ENCODE measurements at regions not wholly inside any gene's neighbourhood (a gene's known extent, or its start where the extent isn't known, plus 50 kb on each side); places are given as distances from the start of the nearest gene placed in this dataset.

DNA sequence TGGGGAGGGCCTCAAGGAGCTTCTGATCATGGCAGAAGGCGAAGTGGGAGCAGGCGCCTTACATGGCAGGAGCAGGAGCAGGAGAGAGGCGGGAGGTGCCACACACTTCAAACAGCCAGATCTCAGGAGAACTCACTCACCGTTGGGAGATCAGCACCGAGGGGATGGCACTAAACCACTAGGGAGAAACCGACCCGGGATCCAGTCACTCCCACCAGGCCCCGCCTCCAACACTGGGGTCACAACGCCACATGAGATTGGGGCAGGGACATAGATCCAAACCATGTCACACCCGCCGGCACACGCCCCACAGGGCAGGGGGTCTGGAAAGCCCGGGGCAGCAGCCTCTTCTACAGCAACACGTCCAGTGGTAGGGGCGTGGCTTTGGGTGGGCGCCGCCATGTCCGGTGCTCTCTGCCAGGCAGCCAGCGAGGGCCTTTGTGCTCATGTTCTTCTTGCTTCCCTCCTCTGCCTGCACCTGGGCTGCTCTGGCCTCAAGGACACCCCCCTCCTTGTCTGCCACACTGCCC, 233.8 kb upstream of the SHH start:
- POLR2A ChIA-PET (ENCODE audit: unreplicated experiment): no interaction called here
- Histone ChIP-seq H4K8ac (ENCODE audit: low read depth in 2 of 2, low read length in 2 of 2) (no peak overlapping the region), H3K4me1 (ENCODE audit: control insufficient read depth, insufficient read depth, low read length) (no peaks in the 10 kb centered on the region), H2AK5ac (ENCODE audit: low read depth, low read length) (no peak overlapping the region), H2BK20ac (ENCODE audit: low read depth, low read length) (no peak overlapping the region), H2BK5ac (ENCODE audit: low read depth, low read length, poor library complexity, severe bottlenecking) (no peak overlapping the region), H2BK120ac (ENCODE audit: low read depth, low read length) (no peak overlapping the region), H3K36me3 (ENCODE audit: control insufficient read depth, insufficient read depth, low read length) (no peaks in the 10 kb centered on the region), H4K91ac (ENCODE audit: insufficient read depth, low read depth, low read length) (no peak overlapping the region), H3K27ac (ENCODE audit: insufficient read depth, low read length) (no peak overlapping the region), H3K18ac (ENCODE audit: low read depth, low read length) (no peak overlapping the region), H3K4me2 (ENCODE audit: low read depth, low read length) (no peak overlapping the region), H3K9me1 (ENCODE audit: insufficient read depth, low read length) (no peaks in the 10 kb centered on the region), H2BK15ac (ENCODE audit: low read depth, low read length) (no peak overlapping the region), H3K9ac (ENCODE audit: low read depth, low read length) (no peak overlapping the region), H3K9me3 (ENCODE audit: control insufficient read depth, insufficient read depth, low read length) (peaks cover 38% of the 10 kb centered on the region), H3K23ac (ENCODE audit: low read depth, low read length) (no peak overlapping the region), H3K56ac (ENCODE audit: extremely low read depth, insufficient read depth, low read length) (no peak overlapping the region), H3K79me1 (ENCODE audit: low read depth in 1 of 2, low read length in 2 of 2) (no peaks in the 10 kb centered on the region), H3K14ac (replicated peaks; ENCODE audit: low read depth, low read length) (no peak overlapping the region), H2AK9ac (replicated peaks; ENCODE audit: low read depth, low read length, poor library complexity) (no peak overlapping the region), H2AFZ (replicated peaks; ENCODE audit: low read length, poor library complexity) (no peak overlapping the region), H4K20me1 (ENCODE audit: insufficient read depth, low read length) (no peaks in the 10 kb centered on the region), H3K4me3 (ENCODE audit: insufficient read depth, low read depth, low read length) (no peak overlapping the region), H4K5ac (ENCODE audit: low read depth, low read length) (no peak overlapping the region), H3K4ac (ENCODE audit: low read depth, low read length) (no peak overlapping the region), H3K27me3 (ENCODE audit: control insufficient read depth, insufficient read depth, low read length) (no peaks in the 10 kb centered on the region)
- ATAC-seq (ENCODE audit: low read depth) (no peak), DNase-seq (no peak)
- WGBS, 2 experiments (ENCODE audit: extremely low coverage in 2 of 2, insufficient read length in 1 of 2): 97% methylated on average over 5 of the region's 19 CpGs; no CpG with 5 or more reads in 1 of the 2 experiments
- BruUV-seq (replicated peaks): no TSS peak
- in situ Hi-C loops (cut with MboI; ENCODE audit: low sequenced_read_pairs) (no loop called here), dilution Hi-C loops (cut with HindIII; ENCODE audit: low sequenced_read_pairs, unreplicated experiment) (no loop called here), intact Hi-C loops (cut with micrococcal nuclease) (no loop called here)
- TF ChIP-seq, protein P1, sequence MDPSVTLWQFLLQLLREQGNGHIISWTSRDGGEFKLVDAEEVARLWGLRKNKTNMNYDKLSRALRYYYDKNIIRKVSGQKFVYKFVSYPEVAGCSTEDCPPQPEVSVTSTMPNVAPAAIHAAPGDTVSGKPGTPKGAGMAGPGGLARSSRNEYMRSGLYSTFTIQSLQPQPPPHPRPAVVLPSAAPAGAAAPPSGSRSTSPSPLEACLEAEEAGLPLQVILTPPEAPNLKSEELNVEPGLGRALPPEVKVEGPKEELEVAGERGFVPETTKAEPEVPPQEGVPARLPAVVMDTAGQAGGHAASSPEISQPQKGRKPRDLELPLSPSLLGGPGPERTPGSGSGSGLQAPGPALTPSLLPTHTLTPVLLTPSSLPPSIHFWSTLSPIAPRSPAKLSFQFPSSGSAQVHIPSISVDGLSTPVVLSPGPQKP (IDR thresholded peaks at IDR 0.05; ENCODE audit: borderline replicate concordance, low read depth, low read length): no peak
- TF ChIP-seq CEBPB (IDR thresholded peaks at IDR 0.05; ENCODE audit: low read depth, low read length) (no peak), RFX5 (IDR thresholded peaks at IDR 0.05; ENCODE audit: low read depth, low read length) (no peak), BHLHE40 (IDR thresholded peaks at IDR 0.05; ENCODE audit: low read depth, low read length) (no peak), POLR2A (IDR thresholded peaks at IDR 0.05; ENCODE audit: low read depth, low read length) (no peak), FOS (IDR thresholded peaks at IDR 0.05; ENCODE audit: low read depth, low read length) (no peak), CTCF (conservative IDR thresholded peaks at IDR 0.05; ENCODE audit: low read depth, low read length) (no peak), RAD21 (IDR thresholded peaks at IDR 0.05; ENCODE audit: low read length) (no peak), SMC3 (IDR thresholded peaks at IDR 0.05; ENCODE audit: low read depth, low read length) (no peak), MAFK (IDR thresholded peaks at IDR 0.05; ENCODE audit: low read depth, low read length) (no peak), RCOR1 (IDR thresholded peaks at IDR 0.05; ENCODE audit: insufficient replicate concordance, low read length) (no peak), NFE2L2 (IDR thresholded peaks at IDR 0.05; ENCODE audit: low read depth, low read length) (no peak), MAZ (IDR thresholded peaks at IDR 0.05; ENCODE audit: borderline replicate concordance, low read depth, low read length) (no peak), USF2 (IDR thresholded peaks at IDR 0.05; ENCODE audit: low read depth, low read length) (no peak), CHD1 (IDR thresholded peaks at IDR 0.05; ENCODE audit: low read depth, low read length) (no peak), MXI1 (IDR thresholded peaks at IDR 0.05; ENCODE audit: borderline replicate concordance, low read depth, low read length) (no peak)
- CTCF ChIA-PET: no interaction called here
